ENCODE measurements at regions not wholly inside any gene's neighbourhood (a gene's known extent, or its start where the extent isn't known, plus 50 kb on each side); places are given as distances from the start of the nearest gene placed in this dataset.

GRCh38 chr13:30000370-30000765 is 150.0 kb upstream of the UBL3 start:
- DNase-seq = no peak
- Histone ChIP-seq H3K27ac (no peak overlapping the region), H3K9me3 (no peaks in the 10 kb centered on the region), H3K4me1 (no peaks in the 10 kb centered on the region), H3K4me3 (no peak overlapping the region), H3K36me3 (no peaks in the 10 kb centered on the region), H3K27me3 (no peaks in the 10 kb centered on the region)
- TF ChIP-seq POLR2A (IDR thresholded peaks at IDR 0.05) (no peak), CTCF (IDR thresholded peaks at IDR 0.05 in 4 of 5, conservative IDR thresholded peaks at IDR 0.05 in 1 of 5) (no peak)
- in situ Hi-C loops (cut with MboI; ENCODE audit: low sequenced_read_pairs in 4 of 4) (no loop called here), intact Hi-C loops (cut with DNase I; ENCODE audit: low total_unique reads) (no loop called here)
- no peak for ATAC-seq

GRCh38 chr13:29999492-30000369 is 149.3 kb upstream of the UBL3 start:
- Histone ChIP-seq H3K36me3 (no peaks in the 10 kb centered on the region), H3K27ac (no peak overlapping the region), H3K9me3 (no peaks in the 10 kb centered on the region), H3K27me3 (no peaks in the 10 kb centered on the region), H3K4me1 (no peaks in the 10 kb centered on the region), H3K4me3 (no peak overlapping the region)
- ATAC-seq (no peak), DNase-seq (no peak)
- in situ Hi-C loops (cut with MboI; ENCODE audit: low sequenced_read_pairs in 4 of 4) = no loop called here
- intact Hi-C loops (cut with DNase I; ENCODE audit: low total_unique reads) = no loop called here
- no peak for TF ChIP-seq POLR2A (IDR thresholded peaks at IDR 0.05)
- TF ChIP-seq CTCF (IDR thresholded peaks at IDR 0.05 in 4 of 5, conservative IDR thresholded peaks at IDR 0.05 in 1 of 5) = no peak

- Histone ChIP-seq H3K36me3 (no peaks in the 10 kb centered on the region), H3K9me3 (no peaks in the 10 kb centered on the region), H3K4me1 (no peaks in the 10 kb centered on the region), H3K27ac (no peak overlapping the region), H3K4me3 (no peak overlapping the region), H3K27me3 (no peaks in the 10 kb centered on the region)
- DNase-seq (no peak), ATAC-seq (no peak)
- intact Hi-C loops (cut with DNase I; ENCODE audit: low total_unique reads) = no loop called here
- TF ChIP-seq CTCF (IDR thresholded peaks at IDR 0.05 in 4 of 5, conservative IDR thresholded peaks at IDR 0.05 in 1 of 5) = no peak
- no peak for TF ChIP-seq POLR2A (IDR thresholded peaks at IDR 0.05)
- in situ Hi-C loops (cut with MboI; ENCODE audit: low sequenced_read_pairs in 4 of 4) = no loop called here
These were observed 145.9 kb upstream of the UBL3 start for GRCh38 chr13:29996316-29996715.

GRCh38 chr13:29994911-29995595 is 144.6 kb upstream of the UBL3 start:
- in situ Hi-C loops (cut with MboI; ENCODE audit: low sequenced_read_pairs in 4 of 4) (no loop called here), intact Hi-C loops (cut with DNase I; ENCODE audit: low total_unique reads) (no loop called here)
- Histone ChIP-seq H3K4me3 (no peak overlapping the region), H3K4me1 (no peaks in the 10 kb centered on the region), H3K27me3 (no peaks in the 10 kb centered on the region), H3K27ac (peak overlapping the region in 1 of 4 donors; percentile 29), H3K9me3 (no peaks in the 10 kb centered on the region), H3K36me3 (no peaks in the 10 kb centered on the region)
- ATAC-seq (peak in 1 of 2 donors; percentile 58), DNase-seq (peak in 1 of 2 donors; percentile 7)
- TF ChIP-seq POLR2A (IDR thresholded peaks at IDR 0.05) = no peak
- TF ChIP-seq CTCF (IDR thresholded peaks at IDR 0.05 in 4 of 5, conservative IDR thresholded peaks at IDR 0.05 in 1 of 5) = no peak

Measured in gastrocnemius medialis (tissue), 4 donors.